WI38 (cell line): ENCODE measurements at regions not wholly inside any gene's neighbourhood (a gene's known extent, or its start where the extent isn't known, plus 50 kb on each side); places are given as distances from the start of the nearest gene placed in this dataset.

Experiments used
- H3K4me3 ChIP-seq: 2 replicates; pipeline ENCODE4 v1.5.1; 2011; ENCODE audit warnings: low read depth, mild to moderate bottlenecking, control low read depth, low read length
- CTCF ChIP-seq: IDR thresholded peaks from 2 replicates; pipeline ENCODE4 v1.5.1; 2012; ENCODE audit warnings: low read depth, mild to moderate bottlenecking, control low read depth, low read length

GRCh38 chr13:79267560-79267959 lies 138.5 kb downstream of the RBM26 start:
- no peak for TF ChIP-seq CTCF
- no peak overlapping the region for H3K4me3 ChIP-seq

GRCh38 chr13:79258489-79258888 lies 147.6 kb downstream of the RBM26 start:
- H3K4me3 ChIP-seq: no peak overlapping the region
- TF ChIP-seq CTCF: no peak

GRCh38 chr13:79246578-79246949 lies 159.5 kb downstream of the RBM26 start:
- TF ChIP-seq CTCF: no peak
- no peak overlapping the region for H3K4me3 ChIP-seq

- no peak overlapping the region for H3K4me3 ChIP-seq
- TF ChIP-seq CTCF: no peak
These were observed 160.0 kb downstream of the RBM26 start for GRCh38 chr13:79245937-79246577.

GRCh38 chr13:79241697-79242096 lies 164.4 kb downstream of the RBM26 start:
- no peak overlapping the region for H3K4me3 ChIP-seq
- no peak for TF ChIP-seq CTCF

GRCh38 chr13:79237981-79238380 lies 168.1 kb downstream of the RBM26 start:
- TF ChIP-seq CTCF: no peak
- no peak overlapping the region for H3K4me3 ChIP-seq

- TF ChIP-seq CTCF: no peak
- no peak overlapping the region for H3K4me3 ChIP-seq
These were observed 174.2 kb downstream of the RBM26 start for GRCh38 chr13:79231887-79232286.
